ENCODE measurements at regions not wholly inside any gene's neighbourhood (a gene's known extent, or its start where the extent isn't known, plus 50 kb on each side); places are given as distances from the start of the nearest gene placed in this dataset.

- peaks cover 7% of the 10 kb centered on the region for H3K4me1 ChIP-seq (ENCODE audit: control insufficient read depth, insufficient read depth, low read length)
Measured at GRCh38 chr6:3996349-3996748, 82.6 kb downstream of the FAM217A start.

GRCh38 chr6:3997177-3997770 lies 81.7 kb downstream of the FAM217A start:
- no peaks in the 10 kb centered on the region for H3K27me3 ChIP-seq (ENCODE audit: control insufficient read depth, insufficient read depth, low read length)
- H3K9ac ChIP-seq (ENCODE audit: low read length) = no peak overlapping the region
- no peak overlapping the region for H3K4me3 ChIP-seq (ENCODE audit: low read length)
- H3K9me3 ChIP-seq (ENCODE audit: control insufficient read depth, low read length) = no peaks in the 10 kb centered on the region
- H3K36me3 ChIP-seq (ENCODE audit: control insufficient read depth, insufficient read depth, low read length) = no peaks in the 10 kb centered on the region
- H3K4me1 ChIP-seq (ENCODE audit: control insufficient read depth, insufficient read depth, low read length) = no peaks in the 10 kb centered on the region

More at GRCh38 chr6:3996349-3996748, 82.6 kb downstream of the FAM217A start:
- no peaks in the 10 kb centered on the region for H3K9me3 ChIP-seq (ENCODE audit: control insufficient read depth, low read length)
- no peaks in the 10 kb centered on the region for H3K27me3 ChIP-seq (ENCODE audit: control insufficient read depth, insufficient read depth, low read length)
- no peak overlapping the region for H3K4me3 ChIP-seq (ENCODE audit: low read length)
- H3K36me3 ChIP-seq (ENCODE audit: control insufficient read depth, insufficient read depth, low read length) = no peaks in the 10 kb centered on the region
- H3K9ac ChIP-seq (ENCODE audit: low read length) = no peak overlapping the region

DNA sequence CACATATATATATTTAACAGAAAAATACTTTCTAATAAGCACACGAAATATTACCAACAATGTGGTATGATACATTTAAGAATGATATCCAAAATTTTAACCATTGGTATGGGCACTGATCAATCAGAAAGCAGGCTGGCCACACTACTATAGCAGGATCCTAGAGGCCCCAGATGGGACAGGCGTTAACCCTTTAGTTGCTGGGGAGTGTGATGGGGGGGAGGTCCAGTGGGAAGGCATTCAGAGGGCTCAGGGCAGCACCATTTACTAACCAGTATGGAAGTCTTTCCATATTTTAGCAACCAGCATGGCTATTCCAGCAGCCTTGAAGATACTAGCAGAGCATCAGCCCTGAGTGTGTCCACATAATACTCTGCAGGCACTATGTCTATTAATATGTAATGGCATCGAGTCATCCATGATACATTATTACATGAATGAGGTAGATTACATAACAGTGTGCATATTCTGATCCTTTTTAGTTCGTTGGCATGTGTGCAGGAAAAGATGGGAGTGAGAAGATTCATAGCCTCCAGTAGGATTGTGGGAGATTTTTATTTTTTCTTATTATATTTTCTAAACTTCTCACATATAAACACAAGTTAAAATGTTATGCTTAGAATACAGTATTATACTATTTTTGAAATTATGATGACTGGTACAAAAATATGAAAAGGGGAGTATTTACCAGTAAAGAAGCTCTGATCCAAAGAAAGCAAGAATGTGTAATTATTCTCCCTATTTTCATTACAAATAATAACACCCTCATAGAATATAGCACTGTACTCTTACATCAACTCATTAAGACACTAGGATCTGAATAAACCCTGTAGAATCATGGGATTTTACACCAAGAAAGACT lies 78.9 kb downstream of the FAM217A start:
- H3K36me3 ChIP-seq (ENCODE audit: control insufficient read depth, insufficient read depth, low read length) = no peaks in the 10 kb centered on the region
- H3K4me1 ChIP-seq (ENCODE audit: control insufficient read depth, insufficient read depth, low read length) = no peaks in the 10 kb centered on the region
- no peak overlapping the region for H3K9ac ChIP-seq (ENCODE audit: low read length)
- no peaks in the 10 kb centered on the region for H3K9me3 ChIP-seq (ENCODE audit: control insufficient read depth, low read length)
- no peak overlapping the region for H3K4me3 ChIP-seq (ENCODE audit: low read length)
- no peaks in the 10 kb centered on the region for H3K27me3 ChIP-seq (ENCODE audit: control insufficient read depth, insufficient read depth, low read length)

GRCh38 chr6:4004249-4004648 lies 74.7 kb downstream of the FAM217A start:
- Histone ChIP-seq H3K9me3 (ENCODE audit: control insufficient read depth, low read length) (no peaks in the 10 kb centered on the region), H3K4me3 (ENCODE audit: low read length) (no peak overlapping the region), H3K4me1 (ENCODE audit: control insufficient read depth, insufficient read depth, low read length) (peaks cover 7% of the 10 kb centered on the region), H3K9ac (ENCODE audit: low read length) (no peak overlapping the region), H3K27me3 (ENCODE audit: control insufficient read depth, insufficient read depth, low read length) (no peaks in the 10 kb centered on the region), H3K36me3 (ENCODE audit: control insufficient read depth, insufficient read depth, low read length) (no peaks in the 10 kb centered on the region)

- Histone ChIP-seq H3K27me3 (ENCODE audit: control insufficient read depth, insufficient read depth, low read length) (no peaks in the 10 kb centered on the region), H3K4me1 (ENCODE audit: control insufficient read depth, insufficient read depth, low read length) (peaks cover 7% of the 10 kb centered on the region), H3K9ac (ENCODE audit: low read length) (no peak overlapping the region), H3K4me3 (ENCODE audit: low read length) (no peak overlapping the region), H3K36me3 (ENCODE audit: control insufficient read depth, insufficient read depth, low read length) (no peaks in the 10 kb centered on the region), H3K9me3 (ENCODE audit: control insufficient read depth, low read length) (no peaks in the 10 kb centered on the region)
Measured at GRCh38 chr6:4008324-4009047, 70.5 kb downstream of the FAM217A start.

DNA sequence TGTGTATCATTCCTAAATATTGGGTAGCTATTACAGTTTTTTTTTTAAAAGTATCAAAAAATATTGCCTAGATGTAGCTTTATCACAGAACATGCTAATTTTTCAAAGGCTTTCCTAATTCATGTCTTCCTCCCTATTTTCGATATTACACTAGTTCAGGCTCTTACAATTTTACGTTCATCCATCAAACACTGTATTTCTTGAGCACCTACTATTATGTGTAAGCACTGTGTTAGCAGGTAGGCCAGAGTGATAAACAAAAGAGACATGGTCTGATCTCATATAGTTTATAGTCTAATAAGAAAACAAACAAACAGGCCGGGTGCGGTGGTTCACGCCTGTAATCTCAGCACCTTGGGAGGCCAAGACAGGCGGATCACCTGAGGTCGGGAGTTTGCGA lies 69.5 kb downstream of the FAM217A start:
- H3K4me1 ChIP-seq (ENCODE audit: control insufficient read depth, insufficient read depth, low read length) = peaks cover 7% of the 10 kb centered on the region
- H3K27me3 ChIP-seq (ENCODE audit: control insufficient read depth, insufficient read depth, low read length) = no peaks in the 10 kb centered on the region
- H3K36me3 ChIP-seq (ENCODE audit: control insufficient read depth, insufficient read depth, low read length) = no peaks in the 10 kb centered on the region
- H3K9me3 ChIP-seq (ENCODE audit: control insufficient read depth, low read length) = no peaks in the 10 kb centered on the region
- no peak overlapping the region for H3K9ac ChIP-seq (ENCODE audit: low read length)
- H3K4me3 ChIP-seq (ENCODE audit: low read length) = no peak overlapping the region

DNA sequence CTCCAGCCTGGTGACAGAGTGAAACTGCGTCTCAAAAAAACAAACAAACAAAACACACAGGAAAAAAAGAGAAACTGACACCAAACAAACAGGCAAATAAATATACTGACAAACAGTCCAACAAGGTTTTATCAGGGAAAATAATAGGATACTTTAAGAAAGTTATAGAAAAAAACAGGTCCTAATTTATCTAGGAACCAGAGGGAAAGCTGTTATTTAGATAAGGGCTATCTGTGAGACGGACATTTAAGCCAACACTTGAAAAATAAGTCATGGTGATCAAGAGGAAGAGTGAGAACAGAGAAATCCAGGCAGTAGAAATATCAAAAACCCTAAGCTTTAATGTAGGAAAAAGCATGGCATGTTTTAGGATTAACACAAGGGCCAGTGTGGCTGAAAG lies 68.9 kb downstream of the FAM217A start:
- H3K27me3 ChIP-seq (ENCODE audit: control insufficient read depth, insufficient read depth, low read length) = no peaks in the 10 kb centered on the region
- no peaks in the 10 kb centered on the region for H3K9me3 ChIP-seq (ENCODE audit: control insufficient read depth, low read length)
- no peak overlapping the region for H3K4me3 ChIP-seq (ENCODE audit: low read length)
- no peaks in the 10 kb centered on the region for H3K36me3 ChIP-seq (ENCODE audit: control insufficient read depth, insufficient read depth, low read length)
- peaks cover 7% of the 10 kb centered on the region for H3K4me1 ChIP-seq (ENCODE audit: control insufficient read depth, insufficient read depth, low read length)
- no peak overlapping the region for H3K9ac ChIP-seq (ENCODE audit: low read length)

- Histone ChIP-seq H3K4me1 (ENCODE audit: control insufficient read depth, insufficient read depth, low read length) (peaks cover 7% of the 10 kb centered on the region), H3K27me3 (ENCODE audit: control insufficient read depth, insufficient read depth, low read length) (no peaks in the 10 kb centered on the region), H3K9me3 (ENCODE audit: control insufficient read depth, low read length) (no peaks in the 10 kb centered on the region), H3K9ac (ENCODE audit: low read length) (no peak overlapping the region), H3K36me3 (ENCODE audit: control insufficient read depth, insufficient read depth, low read length) (no peaks in the 10 kb centered on the region), H3K4me3 (ENCODE audit: low read length) (no peak overlapping the region)
Measured at GRCh38 chr6:4010689-4011090, 68.2 kb downstream of the FAM217A start.

GRCh38 chr6:4012826-4013225 lies 66.1 kb downstream of the FAM217A start:
- no peak overlapping the region for H3K9ac ChIP-seq (ENCODE audit: low read length)
- no peaks in the 10 kb centered on the region for H3K9me3 ChIP-seq (ENCODE audit: control insufficient read depth, low read length)
- no peaks in the 10 kb centered on the region for H3K36me3 ChIP-seq (ENCODE audit: control insufficient read depth, insufficient read depth, low read length)
- peaks cover 6% of the 10 kb centered on the region for H3K4me1 ChIP-seq (ENCODE audit: control insufficient read depth, insufficient read depth, low read length)
- no peaks in the 10 kb centered on the region for H3K27me3 ChIP-seq (ENCODE audit: control insufficient read depth, insufficient read depth, low read length)
- H3K4me3 ChIP-seq (ENCODE audit: low read length) = no peak overlapping the region

GRCh38 chr6:4017058-4017739 lies 61.7 kb downstream of the FAM217A start:
- Histone ChIP-seq H3K27me3 (ENCODE audit: control insufficient read depth, insufficient read depth, low read length) (no peaks in the 10 kb centered on the region), H3K4me3 (ENCODE audit: low read length) (peak overlapping the region; percentile 91), H3K4me1 (ENCODE audit: control insufficient read depth, insufficient read depth, low read length) (peaks cover 15% of the 10 kb centered on the region), H3K9ac (ENCODE audit: low read length) (peak overlapping the region; percentile 93), H3K36me3 (ENCODE audit: control insufficient read depth, insufficient read depth, low read length) (no peaks in the 10 kb centered on the region), H3K9me3 (ENCODE audit: control insufficient read depth, low read length) (no peaks in the 10 kb centered on the region)

DNA sequence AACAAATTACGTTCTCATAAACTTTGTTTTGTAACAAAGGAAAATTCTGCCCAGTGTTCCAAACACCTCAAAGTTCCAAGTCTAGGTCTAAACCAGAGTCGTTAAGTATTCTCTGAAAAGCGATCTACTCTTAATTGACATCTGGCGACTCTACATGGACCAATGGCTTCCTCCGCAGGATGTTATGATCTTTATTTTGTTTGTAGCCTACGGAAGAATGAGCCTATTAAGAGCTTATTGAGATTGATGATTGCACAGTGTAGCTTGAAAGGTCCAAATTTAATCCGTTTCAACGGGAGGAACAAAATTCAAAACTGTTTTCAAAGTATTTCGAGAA lies 61.1 kb downstream of the FAM217A start:
- H3K27me3 ChIP-seq (ENCODE audit: control insufficient read depth, insufficient read depth, low read length) = no peaks in the 10 kb centered on the region
- H3K9ac ChIP-seq (ENCODE audit: low read length) = peak overlapping the region; percentile 93
- peaks cover 21% of the 10 kb centered on the region for H3K4me1 ChIP-seq (ENCODE audit: control insufficient read depth, insufficient read depth, low read length)
- H3K4me3 ChIP-seq (ENCODE audit: low read length) = peak overlapping the region; percentile 91
- no peaks in the 10 kb centered on the region for H3K9me3 ChIP-seq (ENCODE audit: control insufficient read depth, low read length)
- H3K36me3 ChIP-seq (ENCODE audit: control insufficient read depth, insufficient read depth, low read length) = no peaks in the 10 kb centered on the region

Measured in mucosa of stomach (tissue), 1 donor.